T1000 (cell line): ENCODE measurements at regions not wholly inside any gene's neighbourhood (a gene's known extent, or its start where the extent isn't known, plus 50 kb on each side); places are given as distances from the start of the nearest gene placed in this dataset.
"Not testable (repeated sequence)": the region's sequence is repeated elsewhere in the genome, so short reads cannot be mapped to it uniquely, and the experiment has no call there.

Experiments used
- DNase-seq: peaks from one replicate; lab custom pipeline; 2025; ENCODE audit warnings: mixed read lengths; lab: John Stamatoyannopoulos, UW

- DNase-seq = no peak
Observed at GRCh38 chr4:66837279-66837922, 707.9 kb downstream of the CENPC start.

- DNase-seq = no peak
Observed at GRCh38 chr4:66829310-66829709, 716.0 kb downstream of the CENPC start.

- DNase-seq = no peak
Observed at GRCh38 chr4:66820681-66821080, 724.6 kb downstream of the CENPC start.

GRCh38 chr4:66814277-66814676 lies 731.0 kb downstream of the CENPC start:
- no peak for DNase-seq

GRCh38 chr4:66805582-66805981 lies 739.7 kb downstream of the CENPC start:
- no peak for DNase-seq

GRCh38 chr4:66804979-66805378 lies 740.3 kb downstream of the CENPC start:
- no peak for DNase-seq

GRCh38 chr4:66797608-66798007 lies 747.7 kb downstream of the CENPC start:
- no peak for DNase-seq

- no peak for DNase-seq
Observed at GRCh38 chr4:66795724-66796123, 749.6 kb downstream of the CENPC start.

- no peak for DNase-seq
Observed at GRCh38 chr4:66794390-66795034, 750.8 kb downstream of the CENPC start.

GRCh38 chr4:66791686-66792085 lies 753.6 kb downstream of the CENPC start:
- DNase-seq = no peak

GRCh38 chr4:66785479-66785878 lies 759.8 kb downstream of the CENPC start:
- DNase-seq = no peak

- DNase-seq = not testable (repeated sequence)
Observed at GRCh38 chr4:66782751-66783150, 762.6 kb downstream of the CENPC start.

- no peak for DNase-seq
Observed at GRCh38 chr4:66777097-66777496, 768.2 kb downstream of the CENPC start.

- DNase-seq = no peak
Observed at GRCh38 chr4:66769441-66769840, 775.9 kb downstream of the CENPC start.

- DNase-seq = no peak
Observed at GRCh38 chr4:66767442-66767841, 777.9 kb downstream of the CENPC start.

- no peak for DNase-seq
Observed at GRCh38 chr4:66766557-66766956, 778.7 kb downstream of the CENPC start.

- no peak for DNase-seq
Observed at GRCh38 chr4:66750273-66750672, 795.0 kb downstream of the CENPC start.

GRCh38 chr4:66746918-66747317 lies 798.4 kb downstream of the CENPC start:
- not testable (repeated sequence) for DNase-seq

GRCh38 chr4:66741081-66741480 lies 804.2 kb downstream of the CENPC start:
- DNase-seq = no peak

- no peak for DNase-seq
Observed at GRCh38 chr4:66736606-66737005, 808.7 kb downstream of the CENPC start.

GRCh38 chr4:66728280-66728679 lies 817.0 kb downstream of the CENPC start:
- no peak for DNase-seq

- DNase-seq = not testable (repeated sequence)
Observed at GRCh38 chr4:66712301-66712921, 832.9 kb downstream of the CENPC start.

GRCh38 chr4:66704243-66704642 lies 841.1 kb downstream of the CENPC start:
- no peak for DNase-seq
